ENCODE measurements at regions not wholly inside any gene's neighbourhood (a gene's known extent, or its start where the extent isn't known, plus 50 kb on each side); places are given as distances from the start of the nearest gene placed in this dataset.

GRCh38 chr2:217338306-217338916 is 478.5 kb upstream of the TNP1 start:
- no peaks in the 10 kb centered on the region for H3K4me1 ChIP-seq (ENCODE audit: low read depth)
- peak in 1 of 2 donors; percentile 47 for DNase-seq (ENCODE audit: low read depth in 1 of 2, low spot score in 1 of 2)
- H3K9me3 ChIP-seq (ENCODE audit: low read depth): no peaks in the 10 kb centered on the region
- H3K4me3 ChIP-seq: no peak overlapping the region
- no peaks in the 10 kb centered on the region for H3K36me3 ChIP-seq
- TF ChIP-seq CTCF (IDR thresholded peaks at IDR 0.05; ENCODE audit: low read depth, low read length): no peak
- H3K27me3 ChIP-seq: no peaks in the 10 kb centered on the region
- no peak overlapping the region for H3K27ac ChIP-seq

GRCh38 chr2:217337771-217338170 is 477.9 kb upstream of the TNP1 start:
- TF ChIP-seq CTCF (IDR thresholded peaks at IDR 0.05; ENCODE audit: low read depth, low read length): no peak
- H3K4me3 ChIP-seq: no peak overlapping the region
- no peaks in the 10 kb centered on the region for H3K27me3 ChIP-seq
- H3K4me1 ChIP-seq (ENCODE audit: low read depth): no peaks in the 10 kb centered on the region
- H3K27ac ChIP-seq: no peak overlapping the region
- H3K36me3 ChIP-seq: no peaks in the 10 kb centered on the region
- H3K9me3 ChIP-seq (ENCODE audit: low read depth): no peaks in the 10 kb centered on the region
- no peak for DNase-seq (ENCODE audit: low read depth in 1 of 2, low spot score in 1 of 2)

- no peaks in the 10 kb centered on the region for H3K27me3 ChIP-seq
- H3K36me3 ChIP-seq: no peaks in the 10 kb centered on the region
- DNase-seq (ENCODE audit: low read depth in 1 of 2, low spot score in 1 of 2): no peak
- H3K27ac ChIP-seq: no peak overlapping the region
- no peak overlapping the region for H3K4me3 ChIP-seq
- TF ChIP-seq CTCF (IDR thresholded peaks at IDR 0.05; ENCODE audit: low read depth, low read length): no peak
- H3K4me1 ChIP-seq (ENCODE audit: low read depth): peaks cover 6% of the 10 kb centered on the region
- no peaks in the 10 kb centered on the region for H3K9me3 ChIP-seq (ENCODE audit: low read depth)
Measured at GRCh38 chr2:217336694-217337093, 476.8 kb upstream of the TNP1 start.

- Histone ChIP-seq H3K4me3 (no peak overlapping the region), H3K4me1 (ENCODE audit: low read depth) (peaks cover 14% of the 10 kb centered on the region), H3K9me3 (ENCODE audit: low read depth) (no peaks in the 10 kb centered on the region), H3K27me3 (no peaks in the 10 kb centered on the region), H3K27ac (no peak overlapping the region), H3K36me3 (no peaks in the 10 kb centered on the region)
- DNase-seq (ENCODE audit: low read depth in 1 of 2, low spot score in 1 of 2): no peak
- TF ChIP-seq CTCF (IDR thresholded peaks at IDR 0.05; ENCODE audit: low read depth, low read length): no peak
Measured at GRCh38 chr2:217335341-217335966, 475.6 kb upstream of the TNP1 start.

- Histone ChIP-seq H3K27ac (no peak overlapping the region), H3K27me3 (no peaks in the 10 kb centered on the region), H3K4me3 (no peak overlapping the region), H3K9me3 (ENCODE audit: low read depth) (no peaks in the 10 kb centered on the region), H3K4me1 (ENCODE audit: low read depth) (peaks cover 14% of the 10 kb centered on the region), H3K36me3 (no peaks in the 10 kb centered on the region)
- no peak for DNase-seq (ENCODE audit: low read depth in 1 of 2, low spot score in 1 of 2)
- TF ChIP-seq CTCF (IDR thresholded peaks at IDR 0.05; ENCODE audit: low read depth, low read length): no peak
Measured at GRCh38 chr2:217334561-217334960, 474.7 kb upstream of the TNP1 start.
